OCI-LY7 (cell line): ENCODE measurements at regions not wholly inside any gene's neighbourhood (a gene's known extent, or its start where the extent isn't known, plus 50 kb on each side); places are given as distances from the start of the nearest gene placed in this dataset.

ENCODE experiments used
- EZH2phosphoT487 ChIP-seq: fragments of 200-600 bp; sonication (generic); IDR thresholded peaks from 2 replicates; pipeline ENCODE4 v1.6.1; 2018; ENCODE audit warnings: low read depth, borderline replicate concordance, mild to moderate bottlenecking, mixed run types, antibody characterized with exemption, low read length, moderate library complexity, mixed read lengths
- TF ChIP-seq, protein P1 (sequence below): fragments of 200-600 bp; sonication (generic); conservative IDR thresholded peaks from 2 replicates; pipeline ENCODE4 v1.5.1; 2014; ENCODE audit warnings: mild to moderate bottlenecking, antibody characterized with exemption, low read length, moderate library complexity, mixed read lengths

DNA sequence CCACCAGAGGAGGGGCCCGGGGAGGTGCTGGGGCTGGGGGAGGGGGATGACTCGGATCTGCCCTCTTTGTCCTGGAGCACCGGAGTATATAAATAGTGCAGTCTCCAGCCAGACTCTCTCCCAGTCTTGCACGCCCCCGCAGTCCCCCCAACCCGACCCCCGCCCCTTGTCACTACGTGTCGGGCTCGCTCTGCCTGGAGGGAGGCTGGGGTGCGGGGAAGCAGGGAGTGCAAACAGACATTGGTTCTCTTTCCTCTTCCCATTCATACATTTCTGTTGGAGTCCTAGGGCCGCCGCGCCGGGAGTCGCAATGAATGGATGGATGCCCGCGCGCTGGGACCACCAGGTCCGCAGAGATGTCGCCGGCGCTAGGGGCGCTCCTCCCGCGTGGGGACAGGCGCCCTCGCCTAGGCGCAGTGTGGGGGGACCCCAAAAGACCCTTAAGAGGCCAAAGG, 179.3 kb downstream of the TBXT start:
- TF ChIP-seq, protein P1, sequence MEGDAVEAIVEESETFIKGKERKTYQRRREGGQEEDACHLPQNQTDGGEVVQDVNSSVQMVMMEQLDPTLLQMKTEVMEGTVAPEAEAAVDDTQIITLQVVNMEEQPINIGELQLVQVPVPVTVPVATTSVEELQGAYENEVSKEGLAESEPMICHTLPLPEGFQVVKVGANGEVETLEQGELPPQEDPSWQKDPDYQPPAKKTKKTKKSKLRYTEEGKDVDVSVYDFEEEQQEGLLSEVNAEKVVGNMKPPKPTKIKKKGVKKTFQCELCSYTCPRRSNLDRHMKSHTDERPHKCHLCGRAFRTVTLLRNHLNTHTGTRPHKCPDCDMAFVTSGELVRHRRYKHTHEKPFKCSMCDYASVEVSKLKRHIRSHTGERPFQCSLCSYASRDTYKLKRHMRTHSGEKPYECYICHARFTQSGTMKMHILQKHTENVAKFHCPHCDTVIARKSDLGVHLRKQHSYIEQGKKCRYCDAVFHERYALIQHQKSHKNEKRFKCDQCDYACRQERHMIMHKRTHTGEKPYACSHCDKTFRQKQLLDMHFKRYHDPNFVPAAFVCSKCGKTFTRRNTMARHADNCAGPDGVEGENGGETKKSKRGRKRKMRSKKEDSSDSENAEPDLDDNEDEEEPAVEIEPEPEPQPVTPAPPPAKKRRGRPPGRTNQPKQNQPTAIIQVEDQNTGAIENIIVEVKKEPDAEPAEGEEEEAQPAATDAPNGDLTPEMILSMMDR, result no peak
- TF ChIP-seq EZH2phosphoT487, result no peak
